Neutrophil (primary cell): ENCODE measurements at regions not wholly inside any gene's neighbourhood (a gene's known extent, or its start where the extent isn't known, plus 50 kb on each side); places are given as distances from the start of the nearest gene placed in this dataset.

Source experiments
- H3K27ac ChIP-seq: fragments of 200-600 bp; sonication (generic); 2 replicates; pipeline ENCODE4 v1.5.1; 2016; ENCODE audit warnings: mild to moderate bottlenecking, moderate library complexity
- H3K27me3 ChIP-seq: fragments of 200-600 bp; sonication (generic); 2 replicates; pipeline ENCODE4 v1.6.0; 2016; ENCODE audit warnings: mild to moderate bottlenecking
- H3K36me3 ChIP-seq: fragments of 200-600 bp; sonication (generic); 2 replicates; pipeline ENCODE4 v1.5.1; 2017
- H3K4me1 ChIP-seq, 2 experiments: fragments of 200-600 bp in 1 of 2; sonication (generic) in 1 of 2; 1 replicate in 1 of 2; 2 replicates in 1 of 2; pipeline versions ENCODE4 v1.5.1 to v1.6.1; 2013 to 2016; ENCODE audit warnings: low read depth in 1 of 2, low read length in 1 of 2, mild to moderate bottlenecking in 1 of 2, moderate library complexity in 1 of 2; ENCODE audit not compliant: control insufficient read depth in 1 of 2, insufficient read depth in 1 of 2
- H3K4me3 ChIP-seq, 2 experiments: fragments of 200-600 bp in 1 of 2; sonication (generic) in 1 of 2; 1 replicate in 1 of 2; 2 replicates in 1 of 2; pipeline ENCODE4 v1.5.1; 2013 to 2016; ENCODE audit warnings: low read depth in 1 of 2, low read length in 1 of 2, mild to moderate bottlenecking in 1 of 2, moderate library complexity in 1 of 2
- H3K9me3 ChIP-seq: fragments of 200-600 bp; sonication (generic); 2 replicates; pipeline ENCODE4 v1.5.1; 2016
- CTCF ChIP-seq: fragments of 200-600 bp; sonication (generic); IDR thresholded peaks from 2 replicates; pipeline ENCODE4 v1.5.1; 2016; ENCODE audit warnings: antibody characterized with exemption

- Histone ChIP-seq H3K27ac (no peak overlapping the region), H3K27me3 (no peaks in the 10 kb centered on the region), H3K9me3 (no peaks in the 10 kb centered on the region), H3K4me1 (no peaks in the 10 kb centered on the region), H3K4me3 (no peak overlapping the region), H3K36me3 (no peaks in the 10 kb centered on the region)
- TF ChIP-seq CTCF = no peak
These were observed 269.7 kb upstream of the APCDD1 start for GRCh38 chr18:10184776-10185175.

- H3K9me3 ChIP-seq = no peaks in the 10 kb centered on the region
- no peak overlapping the region for H3K4me3 ChIP-seq
- H3K27me3 ChIP-seq = no peaks in the 10 kb centered on the region
- H3K4me1 ChIP-seq = peaks cover 7 to 9% of the 10 kb centered on the region in 2 experiments
- H3K36me3 ChIP-seq = no peaks in the 10 kb centered on the region
- TF ChIP-seq CTCF = no peak
- H3K27ac ChIP-seq = no peak overlapping the region
These were observed 265.2 kb upstream of the APCDD1 start for GRCh38 chr18:10188971-10189810.

- H3K4me1 ChIP-seq = peaks cover 7 to 9% of the 10 kb centered on the region in 2 experiments
- no peak overlapping the region for H3K27ac ChIP-seq
- no peak for TF ChIP-seq CTCF
- no peaks in the 10 kb centered on the region for H3K27me3 ChIP-seq
- H3K4me3 ChIP-seq = no peak overlapping the region
- H3K9me3 ChIP-seq = no peaks in the 10 kb centered on the region
- H3K36me3 ChIP-seq = no peaks in the 10 kb centered on the region
These were observed 263.9 kb upstream of the APCDD1 start for GRCh38 chr18:10190564-10190963.

GRCh38 chr18:10193444-10193843, 261.0 kb upstream of the APCDD1 start:
- TF ChIP-seq CTCF = no peak
- no peaks in the 10 kb centered on the region for H3K36me3 ChIP-seq
- H3K9me3 ChIP-seq = no peaks in the 10 kb centered on the region
- H3K27ac ChIP-seq = no peak overlapping the region
- H3K4me1 ChIP-seq = peaks cover 7 to 9% of the 10 kb centered on the region in 2 experiments
- no peaks in the 10 kb centered on the region for H3K27me3 ChIP-seq
- H3K4me3 ChIP-seq = no peak overlapping the region

GRCh38 chr18:10194592-10194991, 259.8 kb upstream of the APCDD1 start:
- Histone ChIP-seq H3K27ac (no peak overlapping the region), H3K27me3 (no peaks in the 10 kb centered on the region), H3K9me3 (no peaks in the 10 kb centered on the region), H3K36me3 (no peaks in the 10 kb centered on the region), H3K4me3 (no peak overlapping the region), H3K4me1 (peaks cover 7 to 9% of the 10 kb centered on the region in 2 experiments)
- no peak for TF ChIP-seq CTCF
